ENCODE measurements at regions not wholly inside any gene's neighbourhood (a gene's known extent, or its start where the extent isn't known, plus 50 kb on each side); places are given as distances from the start of the nearest gene placed in this dataset.

- Histone ChIP-seq H3K18ac (ENCODE audit: extremely low read depth, low read length) (no peak overlapping the region; the same call in 1 of the 2 replicates), H2BK120ac (replicated peaks; ENCODE audit: low read depth, low read length) (no peak overlapping the region), H3K4ac (replicated peaks; ENCODE audit: insufficient read length, low read depth, low read length) (no peak overlapping the region), H3K14ac (ENCODE audit: insufficient read length) (no peak overlapping the region), H3K27me3 (replicated peaks in 1 of 4; ENCODE audit: control insufficient read depth in 3 of 4, extremely low read depth in 1 of 4, insufficient read depth in 3 of 4, low read length in 3 of 4) (peaks cover 0 to 20% (median 10%) of the 10 kb centered on the region in 4 experiments; a peak in 6 of 7 replicates), H3K56ac (replicated peaks; ENCODE audit: insufficient read length, low read depth, low read length) (no peak overlapping the region), H2BK20ac (ENCODE audit: low read length) (no peak overlapping the region), H3K36me3 (ENCODE audit: control insufficient read depth in 2 of 4, insufficient read depth in 4 of 4, low read length in 3 of 4) (no peaks in the 10 kb centered on the region), H4K8ac (ENCODE audit: extremely low read depth, insufficient read depth, low read length) (peak overlapping the region; percentile 98; the same call in 1 of the 2 replicates), H2BK12ac (ENCODE audit: low read depth, low read length) (peak overlapping the region; percentile 97; the same call in 1 of the 2 replicates), H3K4me1 (replicated peaks in 1 of 4; ENCODE audit: control insufficient read depth in 3 of 4, insufficient read depth in 4 of 4, low read length in 3 of 4) (peaks cover 0 to 8% (median 1%) of the 10 kb centered on the region in 4 experiments; a peak in 4 of 7 replicates), H3K9me3 (ENCODE audit: insufficient read depth in 2 of 2, low read depth in 1 of 2, low read length in 1 of 2) (no peaks in the 10 kb centered on the region), H3K9ac (replicated peaks in 1 of 4; ENCODE audit: extremely low read depth in 1 of 4, low read depth in 3 of 4, low read length in 3 of 4) (peak overlapping the region; percentile 42 to 96 (median 94); a peak in 6 of 7 replicates), H3K4me3 (ENCODE audit: extremely low read depth in 1 of 4, insufficient read depth in 2 of 4, low read depth in 3 of 4, low read length in 4 of 4) (peak overlapping the region; percentile 59 to 83 (median 78)), H2BK15ac (ENCODE audit: low read length) (no peak overlapping the region), H2BK5ac (ENCODE audit: low read depth, low read length) (0 out of 2 replicates have a peak overlapping the region, but pooled peaks have one; percentile 99), H3K23me2 (ENCODE audit: low read depth, low read length) (peaks cover 14% of the 10 kb centered on the region), H3K4me2 (ENCODE audit: insufficient read depth in 1 of 2, low read depth in 2 of 2, low read length in 2 of 2) (peak overlapping the region; percentile 93 to 97), H2AK5ac (ENCODE audit: low read depth, low read length) (peak overlapping the region; percentile 82; the same call in 1 of the 2 replicates), H3K79me1 (ENCODE audit: low read depth, low read length) (no peaks in the 10 kb centered on the region), H2AFZ (ENCODE audit: low read length) (no peak overlapping the region), H3K79me2 (ENCODE audit: control insufficient read depth in 1 of 2, insufficient read depth in 2 of 2, low read length in 2 of 2) (no peaks in the 10 kb centered on the region), H3K27ac (ENCODE audit: low read depth, low read length) (peak overlapping the region; percentile 96; the same call in 1 of the 2 replicates), H3K23ac (ENCODE audit: insufficient read length) (no peak overlapping the region), H4K91ac (replicated peaks; ENCODE audit: insufficient read length, low read length) (no peak overlapping the region), H4K5ac (ENCODE audit: insufficient read length, low read depth, low read length) (no peak overlapping the region), H4K20me1 (replicated peaks in 1 of 2; ENCODE audit: control insufficient read depth in 1 of 2, insufficient read depth in 2 of 2, low read length in 2 of 2) (no peaks in the 10 kb centered on the region)
- ChIA-PET POLR2A (ENCODE audit: partially characterized antibody) (interaction anchor here (0.6 to 1.8 kb wide), 5 partner anchors 17 to 449 kb away, joined by 3 to 7 read pairs (median 4); no protein-coding TSS in a partner anchor), CTCF (ENCODE audit: partially characterized antibody) (interaction anchor here (0.5 to 2.0 kb wide), 8 partner anchors 10 to 249 kb away, joined by 3 to 9 read pairs (median 3); no protein-coding TSS in a partner anchor)
- 30% methylated on average over 14 of the region's 14 CpGs; no CpG with 5 or more reads in 1 of the 2 experiments for WGBS, 2 experiments (ENCODE audit: extremely low coverage in 1 of 2, insufficient coverage in 1 of 2, insufficient read length in 1 of 2, insufficient replicate concordance in 2 of 2, low coverage in 1 of 2, low lambda C conversion rate in 2 of 2, missing lambda C conversion rate in 1 of 2)
- FAIRE-seq: no peak
- no peak for DNase-seq (ENCODE audit: low read depth in 1 of 2, low spot score in 2 of 2)
Observed at GRCh38 chr12:25384893-25385248, 134.1 kb upstream of the KRAS start.

Measured in H1 (cell line).